ENCODE measurements at regions not wholly inside any gene's neighbourhood (a gene's known extent, or its start where the extent isn't known, plus 50 kb on each side); places are given as distances from the start of the nearest gene placed in this dataset.

DNA sequence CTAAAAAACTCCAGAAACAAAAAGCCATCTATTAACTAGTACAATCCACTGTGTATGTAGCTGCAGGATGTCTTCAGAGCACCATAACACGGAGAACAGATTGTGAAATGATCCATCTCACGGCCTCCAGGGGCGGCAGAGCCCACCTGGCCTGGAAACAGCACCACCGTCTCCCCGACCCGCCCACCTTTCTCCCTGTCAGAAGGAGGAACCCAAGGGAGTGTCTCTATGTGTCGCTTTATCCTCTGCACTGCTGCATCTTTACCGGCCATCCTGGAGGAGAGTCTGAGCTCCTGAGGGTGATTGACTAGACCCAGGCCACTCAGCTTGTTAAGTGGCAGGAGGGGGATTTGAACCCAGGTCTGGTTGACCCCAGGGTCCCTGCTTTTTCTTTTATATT, 405.0 kb downstream of the MATN1 start:
- FAIRE-seq (no peak), DNase-seq (ENCODE audit: insufficient read length, low spot score) (no peak)
- TF ChIP-seq, protein P1, sequence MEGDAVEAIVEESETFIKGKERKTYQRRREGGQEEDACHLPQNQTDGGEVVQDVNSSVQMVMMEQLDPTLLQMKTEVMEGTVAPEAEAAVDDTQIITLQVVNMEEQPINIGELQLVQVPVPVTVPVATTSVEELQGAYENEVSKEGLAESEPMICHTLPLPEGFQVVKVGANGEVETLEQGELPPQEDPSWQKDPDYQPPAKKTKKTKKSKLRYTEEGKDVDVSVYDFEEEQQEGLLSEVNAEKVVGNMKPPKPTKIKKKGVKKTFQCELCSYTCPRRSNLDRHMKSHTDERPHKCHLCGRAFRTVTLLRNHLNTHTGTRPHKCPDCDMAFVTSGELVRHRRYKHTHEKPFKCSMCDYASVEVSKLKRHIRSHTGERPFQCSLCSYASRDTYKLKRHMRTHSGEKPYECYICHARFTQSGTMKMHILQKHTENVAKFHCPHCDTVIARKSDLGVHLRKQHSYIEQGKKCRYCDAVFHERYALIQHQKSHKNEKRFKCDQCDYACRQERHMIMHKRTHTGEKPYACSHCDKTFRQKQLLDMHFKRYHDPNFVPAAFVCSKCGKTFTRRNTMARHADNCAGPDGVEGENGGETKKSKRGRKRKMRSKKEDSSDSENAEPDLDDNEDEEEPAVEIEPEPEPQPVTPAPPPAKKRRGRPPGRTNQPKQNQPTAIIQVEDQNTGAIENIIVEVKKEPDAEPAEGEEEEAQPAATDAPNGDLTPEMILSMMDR (IDR thresholded peaks at IDR 0.05; ENCODE audit: insufficient read depth, missing control alignments): no peak

DNA sequence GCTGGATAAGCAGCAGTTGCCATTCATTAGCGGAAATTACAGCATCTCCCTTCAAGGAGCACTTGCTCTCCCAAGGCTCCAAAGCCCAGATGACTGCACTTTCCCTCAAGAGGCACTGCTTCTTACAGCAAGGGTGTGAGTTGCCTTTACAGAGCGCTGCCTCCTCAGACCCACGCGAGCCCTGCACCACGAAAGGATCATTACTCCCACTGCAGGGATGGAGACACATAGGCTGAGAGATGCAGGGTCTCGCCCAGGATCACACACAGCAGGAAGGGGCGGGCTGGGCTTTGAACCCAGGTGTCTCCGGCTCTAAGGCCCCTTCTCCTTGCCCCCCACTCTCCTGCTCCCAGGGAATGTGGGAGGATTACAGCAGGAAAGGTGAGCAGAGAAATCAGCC, 405.5 kb downstream of the MATN1 start:
- no peak for FAIRE-seq

DNA sequence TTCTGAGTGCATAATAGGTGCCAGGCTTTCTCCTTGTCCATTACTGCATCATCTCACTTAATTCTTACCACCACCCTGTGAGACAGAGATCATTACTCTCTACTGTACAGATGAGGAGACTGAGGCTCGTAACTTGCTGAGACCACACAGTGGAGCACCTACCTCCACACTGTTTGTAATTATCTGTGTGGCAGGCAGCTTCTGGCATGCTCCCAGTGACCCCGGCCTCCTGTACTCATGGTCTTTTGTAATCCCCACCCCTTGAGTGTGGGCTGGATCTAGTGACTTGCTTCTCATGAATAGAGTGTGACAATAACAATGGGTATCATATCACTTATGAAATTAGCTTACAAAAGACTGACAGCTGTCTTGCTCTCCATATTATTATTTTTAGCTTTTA, 407.3 kb downstream of the MATN1 start:
- DNase-seq (ENCODE audit: insufficient read length, low spot score) (no peak), FAIRE-seq (no peak)
- TF ChIP-seq, protein P1 (IDR thresholded peaks at IDR 0.05; ENCODE audit: insufficient read depth, missing control alignments): no peak

More for the DNA sequence above, 405.5 kb downstream of the MATN1 start:
- TF ChIP-seq, protein P1 (IDR thresholded peaks at IDR 0.05; ENCODE audit: insufficient read depth, missing control alignments): no peak
- DNase-seq (ENCODE audit: insufficient read length, low spot score): no peak

DNA sequence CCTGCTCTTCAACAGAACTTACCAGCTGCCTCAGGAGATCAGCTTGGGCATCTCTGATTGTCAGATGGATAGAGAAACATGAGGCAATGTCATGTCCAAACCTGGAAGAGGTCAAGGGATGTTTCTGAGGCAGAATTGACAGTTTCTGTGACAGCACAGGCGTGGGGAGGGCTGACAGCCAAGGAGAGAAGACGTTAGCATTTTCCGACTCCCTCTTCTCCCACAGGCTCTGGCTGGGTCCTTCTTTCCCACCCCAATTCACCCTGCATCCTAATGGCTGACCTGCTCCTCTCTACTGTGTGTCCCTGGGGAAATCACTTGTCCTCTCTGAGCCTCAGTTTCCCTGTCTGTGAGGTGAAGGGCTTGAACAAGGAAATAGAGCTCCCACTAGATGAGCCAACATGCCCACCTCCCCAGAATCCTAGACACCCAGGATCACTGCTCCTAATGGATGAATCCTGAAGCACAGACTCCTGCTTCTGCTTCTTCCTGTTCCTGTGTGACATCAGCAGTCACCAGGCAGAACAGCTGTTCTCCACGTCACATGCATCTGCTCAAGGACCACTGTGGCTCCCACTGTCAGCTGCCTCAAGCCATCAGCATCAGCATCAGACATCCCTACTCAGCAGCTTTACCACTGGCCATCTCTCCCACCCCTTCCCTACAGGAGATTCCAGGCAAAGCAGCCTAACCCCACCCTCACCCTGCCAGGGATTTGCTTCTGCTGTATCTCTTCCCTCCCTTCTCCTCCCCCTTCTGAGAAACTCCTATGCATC, 408.0 kb downstream of the MATN1 start:
- no peak for FAIRE-seq
- TF ChIP-seq, protein P1 (IDR thresholded peaks at IDR 0.05; ENCODE audit: insufficient read depth, missing control alignments): no peak
- DNase-seq (ENCODE audit: insufficient read length, low spot score): no peak

DNA sequence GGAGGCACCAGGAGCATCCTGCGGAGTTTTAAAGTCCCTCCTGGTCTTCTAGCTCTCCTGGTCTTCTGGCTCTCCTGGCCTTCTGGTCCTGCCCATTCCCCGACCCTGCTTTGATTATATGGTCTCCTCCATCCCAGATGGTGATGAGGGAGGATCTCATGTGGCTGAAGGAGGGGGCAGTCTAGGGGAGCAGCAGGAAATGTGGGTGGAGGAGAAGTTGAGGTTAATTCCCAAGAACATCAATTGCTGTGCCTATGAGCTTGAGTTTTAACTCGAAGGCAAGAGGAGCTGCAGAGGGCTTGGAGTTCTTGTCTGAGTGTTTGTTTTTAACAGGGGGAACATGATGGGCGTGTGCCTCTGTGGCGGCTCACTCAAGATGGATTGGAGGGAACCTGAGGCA, 408.8 kb downstream of the MATN1 start:
- no peak for DNase-seq (ENCODE audit: insufficient read length, low spot score)
- FAIRE-seq: no peak
- TF ChIP-seq, protein P1 (IDR thresholded peaks at IDR 0.05; ENCODE audit: insufficient read depth, missing control alignments): no peak

DNA sequence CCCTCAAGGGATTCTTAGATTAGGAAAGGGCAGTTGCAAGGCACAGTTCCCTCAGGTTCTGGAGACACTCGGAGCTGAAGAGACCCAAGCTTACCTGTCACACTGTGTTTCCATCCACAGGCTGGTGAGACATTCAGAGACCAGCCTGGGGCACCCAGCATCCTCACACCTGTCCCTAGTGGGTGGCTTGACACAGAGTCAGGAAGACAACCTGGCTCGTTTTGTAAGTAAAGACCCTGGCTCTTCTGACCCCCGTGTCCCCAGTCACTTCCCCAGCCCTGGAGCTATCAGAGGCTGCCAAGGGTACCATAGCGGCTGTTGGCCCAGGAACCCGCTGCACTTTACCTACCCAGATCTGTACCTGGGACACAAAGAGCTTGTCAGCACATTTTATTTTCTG, 409.8 kb downstream of the MATN1 start:
- no peak for DNase-seq (ENCODE audit: insufficient read length, low spot score)
- no peak for FAIRE-seq
- TF ChIP-seq, protein P1 (IDR thresholded peaks at IDR 0.05; ENCODE audit: insufficient read depth, missing control alignments): no peak

DNA sequence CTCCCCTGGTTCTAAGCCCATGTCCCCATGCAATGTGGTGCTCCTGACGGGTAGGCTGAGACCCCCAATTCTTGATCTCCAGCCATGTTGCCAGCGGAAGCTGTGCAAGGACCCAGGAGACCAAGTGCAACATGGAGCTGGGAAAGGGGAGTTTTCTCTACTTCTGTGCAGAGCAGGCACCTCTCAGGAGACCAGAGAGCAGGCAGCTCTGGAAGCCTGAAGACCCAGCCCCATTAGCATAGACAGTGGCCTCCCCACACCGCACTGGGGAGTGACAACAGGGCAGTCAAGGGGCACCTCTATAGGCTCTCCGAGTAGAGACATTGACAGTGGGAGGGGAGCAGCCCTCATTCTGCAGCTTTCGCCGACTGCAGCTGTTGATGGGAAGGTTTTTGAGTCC, 410.2 kb downstream of the MATN1 start:
- no peak for FAIRE-seq
- TF ChIP-seq, protein P1 (IDR thresholded peaks at IDR 0.05; ENCODE audit: insufficient read depth, missing control alignments): no peak
- DNase-seq (ENCODE audit: insufficient read length, low spot score): no peak

Measured in D721Med (cell line).